PC-9 (cell line): ENCODE measurements at regions not wholly inside any gene's neighbourhood (a gene's known extent, or its start where the extent isn't known, plus 50 kb on each side); places are given as distances from the start of the nearest gene placed in this dataset.

Source experiments
- BruUV-seq: library from RNA; stranded (reverse); fragments of 400-500 nt; replicated peaks from 2 replicates; lab custom pipeline; 2021; lab: Mats Ljungman, UMichigan
- CTCF ChIA-PET: fragments of 300-600 bp; sonication (Branson Sonifier 250); formaldehyde crosslinking; loops from one replicate; lab custom pipeline; 2022; ENCODE audit warnings: antibody characterized with exemption; lab: Charles Lee
- POLR2A ChIA-PET: fragments of 300-600 bp; sonication (Branson Sonifier 250); formaldehyde crosslinking; loops from one replicate; lab custom pipeline; 2022; ENCODE audit warnings: antibody characterized with exemption; ENCODE audit not compliant: unreplicated experiment; lab: Charles Lee
- DNase-seq, 2 experiments: peaks; one replicate each; pipeline versions ENCODE4 v3.0.0 to v3.0.0-alpha.2; 2015 to 2022; ENCODE audit warnings: mixed read lengths in 1 of 2
- H2AFZ ChIP-seq: fragments of 200-600 bp; sonication (generic); 2 replicates; pipeline ENCODE4 v1.8.1; 2017; ENCODE audit warnings: antibody characterized with exemption
- H3F3A ChIP-seq: fragments of 200-600 bp; sonication (generic); 2 replicates; pipeline ENCODE4 v1.8.1; 2017; ENCODE audit warnings: antibody characterized with exemption, mild to moderate bottlenecking, low read depth; ENCODE audit not compliant: insufficient read depth
- H3K27ac ChIP-seq: fragments of 200-600 bp; sonication (generic); 2 replicates; pipeline ENCODE4 v1.6.1; 2016; ENCODE audit warnings: mixed run types
- H3K27me3 ChIP-seq: fragments of 200-600 bp; sonication (generic); 2 replicates; pipeline ENCODE4 v1.6.1; 2016; ENCODE audit warnings: low read depth, mixed run types; ENCODE audit not compliant: insufficient read depth
- H3K36me3 ChIP-seq: fragments of 200-600 bp; sonication (generic); 2 replicates; pipeline ENCODE4 v1.6.1; 2016; ENCODE audit warnings: low read depth, mixed run types
- H3K4me1 ChIP-seq: fragments of 200-600 bp; sonication (generic); replicated peaks from 2 replicates; pipeline ENCODE4 v1.6.1; 2016; ENCODE audit warnings: mixed run types; ENCODE audit not compliant: insufficient read depth
- H3K4me2 ChIP-seq: fragments of 200-600 bp; sonication (generic); 2 replicates; pipeline ENCODE4 v1.6.1; 2017; ENCODE audit warnings: mixed run types
- H3K4me3 ChIP-seq: fragments of 200-600 bp; sonication (generic); 2 replicates; pipeline ENCODE4 v1.6.1; 2016; ENCODE audit warnings: mixed run types
- H3K79me2 ChIP-seq: fragments of 200-600 bp; sonication (generic); 2 replicates; pipeline ENCODE4 v1.6.1; 2017; ENCODE audit warnings: low read depth, mixed run types
- H3K9me2 ChIP-seq: fragments of 200-600 bp; sonication (generic); 2 replicates; pipeline ENCODE4 v1.8.1; 2017; ENCODE audit warnings: mild to moderate bottlenecking; ENCODE audit not compliant: insufficient read depth
- H3K9me3 ChIP-seq: fragments of 200-600 bp; sonication (generic); 2 replicates; pipeline ENCODE4 v1.8.1; 2016; ENCODE audit warnings: low read depth; ENCODE audit not compliant: insufficient read depth
- H4K20me1 ChIP-seq: fragments of 200-600 bp; sonication (generic); 2 replicates; pipeline ENCODE4 v1.8.1; 2017; ENCODE audit not compliant: insufficient read depth
- EZH2 ChIP-seq: fragments of 200-600 bp; sonication (generic); IDR thresholded peaks from 2 replicates; pipeline ENCODE4 v1.8.0; 2017; ENCODE audit warnings: antibody characterized with exemption, low read depth
- intact Hi-C: fragments of 100-400 bp; cut with micrococcal nuclease; formaldehyde crosslinking; loops from one replicate; pipeline ENCODE4 v1.10.0; 2022; ENCODE audit not compliant: unreplicated experiment
- TF ChIP-seq, protein P1 (sequence below): fragments of 200-600 bp; sonication (generic); conservative IDR thresholded peaks from 2 replicates; pipeline ENCODE4 v1.6.1; 2017; ENCODE audit warnings: mixed run types, antibody characterized with exemption, mild to moderate bottlenecking, moderate library complexity

DNA sequence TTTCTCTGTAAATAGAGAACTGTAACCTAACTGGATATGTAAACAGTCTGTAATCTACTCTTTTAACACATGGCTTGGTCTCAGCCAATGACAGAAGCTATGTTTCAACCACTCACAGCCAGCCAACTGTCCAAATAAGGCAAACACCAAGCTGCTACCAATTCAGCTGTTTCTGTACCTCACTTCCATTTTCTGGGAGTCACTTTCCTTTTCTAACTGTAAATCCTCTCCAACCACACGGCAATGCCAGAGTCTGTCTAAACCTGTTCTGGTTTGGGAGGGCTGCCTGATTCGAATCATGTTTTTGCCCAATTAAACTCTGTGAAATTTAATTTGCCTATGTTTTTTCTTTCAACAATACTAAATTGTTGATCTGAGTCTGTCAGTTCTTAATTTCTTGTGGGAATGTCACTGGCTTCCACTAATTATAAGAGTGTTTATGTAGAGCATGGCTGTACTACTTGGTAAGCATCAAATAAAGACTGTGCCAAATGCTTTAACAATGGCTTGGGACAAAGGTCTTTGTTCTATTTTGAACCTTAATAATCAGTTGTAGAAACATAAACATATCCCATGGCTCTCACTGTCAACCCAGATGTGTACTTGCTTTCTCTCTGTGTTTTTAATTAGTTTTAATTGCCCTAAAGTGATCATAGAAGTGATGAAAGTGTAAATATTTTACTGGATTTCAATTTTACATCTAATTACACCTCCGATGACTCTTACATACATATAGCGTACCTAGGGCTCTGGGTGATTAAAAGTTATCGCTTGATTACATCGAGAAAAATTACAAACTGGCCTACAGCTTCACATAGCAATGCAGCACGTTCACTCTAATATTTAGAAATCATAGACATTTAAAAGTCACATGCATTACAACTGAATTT lies 1144.6 kb upstream of the TMPRSS15 start:
- no peaks in the 10 kb centered on the region for H4K20me1 ChIP-seq
- intact Hi-C loops = no loop called here
- no peak overlapping the region for H3K27ac ChIP-seq
- no peak for DNase-seq
- no peaks in the 10 kb centered on the region for H3F3A ChIP-seq
- H3K9me2 ChIP-seq = no peaks in the 10 kb centered on the region
- BruUV-seq = no TSS peak
- H3K36me3 ChIP-seq = no peaks in the 10 kb centered on the region
- ChIA-PET POLR2A (no interaction called here), CTCF (no interaction called here)
- H3K4me1 ChIP-seq = no peaks in the 10 kb centered on the region
- H3K4me2 ChIP-seq = no peak overlapping the region
- no peak for TF ChIP-seq EZH2
- TF ChIP-seq, protein P1, sequence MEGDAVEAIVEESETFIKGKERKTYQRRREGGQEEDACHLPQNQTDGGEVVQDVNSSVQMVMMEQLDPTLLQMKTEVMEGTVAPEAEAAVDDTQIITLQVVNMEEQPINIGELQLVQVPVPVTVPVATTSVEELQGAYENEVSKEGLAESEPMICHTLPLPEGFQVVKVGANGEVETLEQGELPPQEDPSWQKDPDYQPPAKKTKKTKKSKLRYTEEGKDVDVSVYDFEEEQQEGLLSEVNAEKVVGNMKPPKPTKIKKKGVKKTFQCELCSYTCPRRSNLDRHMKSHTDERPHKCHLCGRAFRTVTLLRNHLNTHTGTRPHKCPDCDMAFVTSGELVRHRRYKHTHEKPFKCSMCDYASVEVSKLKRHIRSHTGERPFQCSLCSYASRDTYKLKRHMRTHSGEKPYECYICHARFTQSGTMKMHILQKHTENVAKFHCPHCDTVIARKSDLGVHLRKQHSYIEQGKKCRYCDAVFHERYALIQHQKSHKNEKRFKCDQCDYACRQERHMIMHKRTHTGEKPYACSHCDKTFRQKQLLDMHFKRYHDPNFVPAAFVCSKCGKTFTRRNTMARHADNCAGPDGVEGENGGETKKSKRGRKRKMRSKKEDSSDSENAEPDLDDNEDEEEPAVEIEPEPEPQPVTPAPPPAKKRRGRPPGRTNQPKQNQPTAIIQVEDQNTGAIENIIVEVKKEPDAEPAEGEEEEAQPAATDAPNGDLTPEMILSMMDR = no peak
- H3K9me3 ChIP-seq = no peaks in the 10 kb centered on the region
- H2AFZ ChIP-seq = no peak overlapping the region
- no peak overlapping the region for H3K4me3 ChIP-seq
- H3K79me2 ChIP-seq = no peaks in the 10 kb centered on the region
- no peaks in the 10 kb centered on the region for H3K27me3 ChIP-seq

DNA sequence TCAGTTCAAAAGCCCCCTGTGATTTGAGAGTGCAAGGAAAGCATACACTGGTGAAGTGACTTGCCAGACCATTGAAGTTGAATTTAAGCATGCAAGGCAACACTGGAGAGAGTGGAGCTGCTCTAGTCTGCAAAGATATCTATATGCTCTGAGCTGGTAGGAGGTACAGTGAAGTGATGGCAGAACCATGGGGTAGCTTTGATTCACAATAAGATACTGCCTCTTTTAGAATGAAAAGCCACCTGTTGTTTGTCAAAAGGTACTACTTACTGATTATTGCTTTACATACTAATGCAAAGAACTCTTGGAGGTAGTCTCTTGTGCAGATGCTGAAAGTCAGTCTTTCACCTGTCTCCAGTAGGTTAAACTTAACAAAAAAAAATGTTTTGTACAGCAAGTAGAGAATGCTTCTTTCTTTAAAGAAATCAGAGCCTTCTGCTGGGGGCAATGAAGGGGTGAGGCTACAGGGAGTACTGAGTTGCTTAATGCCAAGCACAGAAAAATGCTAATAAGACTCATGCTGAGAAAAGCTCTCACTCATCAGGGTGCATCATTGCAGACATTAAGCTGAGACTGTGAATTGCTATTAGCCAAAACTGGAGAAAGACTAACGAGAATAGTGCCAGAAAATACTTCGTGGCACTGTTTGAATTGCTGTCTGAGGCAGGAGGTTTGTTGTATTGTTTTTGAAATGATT lies 1150.5 kb upstream of the TMPRSS15 start:
- Histone ChIP-seq H3K9me2 (no peaks in the 10 kb centered on the region), H3K9me3 (no peaks in the 10 kb centered on the region), H3K36me3 (no peaks in the 10 kb centered on the region), H3K27me3 (no peaks in the 10 kb centered on the region), H3K4me2 (no peak overlapping the region), H4K20me1 (no peaks in the 10 kb centered on the region), H2AFZ (no peak overlapping the region), H3F3A (no peaks in the 10 kb centered on the region), H3K4me3 (no peak overlapping the region), H3K79me2 (no peaks in the 10 kb centered on the region), H3K27ac (no peak overlapping the region), H3K4me1 (no peaks in the 10 kb centered on the region)
- ChIA-PET CTCF (no interaction called here), POLR2A (no interaction called here)
- no peak for DNase-seq
- TF ChIP-seq, protein P1 = no peak
- TF ChIP-seq EZH2 = no peak
- no TSS peak for BruUV-seq
- intact Hi-C loops = no loop called here

DNA sequence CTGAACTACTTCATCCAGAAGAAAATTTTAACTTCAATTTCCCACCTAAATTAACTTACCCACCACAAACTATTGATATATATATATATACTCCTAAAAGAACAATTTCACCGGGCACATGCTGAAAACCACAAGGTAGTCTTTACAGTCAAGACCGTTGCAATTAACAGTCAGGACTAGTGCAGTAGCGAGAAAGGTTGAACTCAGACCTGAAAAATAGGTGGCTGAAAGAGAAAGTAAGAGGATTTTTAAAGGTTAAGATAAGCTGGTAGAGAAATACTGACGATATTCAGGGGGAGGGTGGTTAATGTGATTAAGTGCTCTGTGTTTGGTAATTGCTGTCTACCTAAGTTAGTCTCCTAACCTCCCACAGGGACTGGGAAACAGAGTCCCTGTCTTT lies 1153.5 kb upstream of the TMPRSS15 start:
- Histone ChIP-seq H2AFZ (no peak overlapping the region), H3K9me2 (no peaks in the 10 kb centered on the region), H3K36me3 (no peaks in the 10 kb centered on the region), H3K27me3 (no peaks in the 10 kb centered on the region), H3K4me2 (no peak overlapping the region), H3K27ac (no peak overlapping the region), H3K4me1 (no peaks in the 10 kb centered on the region), H4K20me1 (no peaks in the 10 kb centered on the region), H3K79me2 (no peaks in the 10 kb centered on the region), H3K4me3 (no peak overlapping the region), H3K9me3 (no peaks in the 10 kb centered on the region), H3F3A (no peaks in the 10 kb centered on the region)
- no peak for DNase-seq
- no TSS peak for BruUV-seq
- no peak for TF ChIP-seq EZH2
- TF ChIP-seq, protein P1 = no peak
- ChIA-PET CTCF (no interaction called here), POLR2A (no interaction called here)
- intact Hi-C loops = no loop called here
